ENCODE measurements at regions not wholly inside any gene's neighbourhood (a gene's known extent, or its start where the extent isn't known, plus 50 kb on each side); places are given as distances from the start of the nearest gene placed in this dataset.

- peaks cover 47 to 72% (median 55%) of the 10 kb centered on the region in 3 donors for H3K27me3 Mint-ChIP-seq (ENCODE audit: low read depth in 3 of 3)
- H3K4me1 Mint-ChIP-seq, result no peaks in the 10 kb centered on the region
- intact Hi-C loops (cut with micrococcal nuclease), result no loop called here
- H3K36me3 ChIP-seq (replicated peaks in 1 of 2; ENCODE audit: control insufficient read depth in 1 of 2, insufficient read depth in 2 of 2, low read length in 2 of 2), result no peaks in the 10 kb centered on the region
- H3K4me2 ChIP-seq (replicated peaks; ENCODE audit: extremely low read depth, low read length, poor library complexity, severe bottlenecking), result no peak overlapping the region
- peaks cover 29 to 48% of the 10 kb centered on the region in 2 donors for H3K27me3 ChIP-seq (ENCODE audit: control insufficient read depth in 2 of 2, insufficient read depth in 2 of 2, low read length in 2 of 2)
- H2AFZ ChIP-seq (ENCODE audit: insufficient read depth, low read depth, low read length, poor library complexity, severe bottlenecking), result no peak overlapping the region
- H3K27ac ChIP-seq (ENCODE audit: low read depth in 1 of 2, low read length in 2 of 2), result no peak overlapping the region
- H3K4me3 Mint-ChIP-seq, result peak overlapping the region in 1 of 2 donors; percentile 23
- H3K4me3 ChIP-seq (replicated peaks in 1 of 3; ENCODE audit: low read depth in 2 of 3, low read length in 3 of 3), result no peak overlapping the region
- WGBS (ENCODE audit: insufficient coverage), result 83% methylated on average over 6 of the region's 14 CpGs
- H3K9me3 Mint-ChIP-seq, result peaks cover 0 to 5% (median 0%) of the 10 kb centered on the region in 7 donors
- H3K9ac ChIP-seq (ENCODE audit: insufficient read depth, low read length, poor library complexity, severe bottlenecking), result no peak overlapping the region
- no peaks in the 10 kb centered on the region for H3K36me3 Mint-ChIP-seq
- DNase-seq, result no peak
- no peaks in the 10 kb centered on the region for H4K20me1 ChIP-seq (ENCODE audit: insufficient read depth, low read length)
- TF ChIP-seq CTCF (IDR thresholded peaks at IDR 0.05), result no peak
- H3K27ac Mint-ChIP-seq, result no peak overlapping the region
- H3K9me3 ChIP-seq (replicated peaks in 1 of 2; ENCODE audit: control insufficient read depth in 1 of 2, insufficient read depth in 1 of 2, low read length in 2 of 2), result peaks cover 0 to 5% of the 10 kb centered on the region in 2 donors
- H3K79me2 ChIP-seq (ENCODE audit: insufficient read depth, low read length), result no peaks in the 10 kb centered on the region
- no peaks in the 10 kb centered on the region for H3K4me1 ChIP-seq (ENCODE audit: control insufficient read depth in 1 of 2, insufficient read depth in 2 of 2, low read length in 2 of 2)
Measured at GRCh38 chr1:22349362-22350043, 102.1 kb upstream of the ZBTB40 start.

GRCh38 chr1:22350171-22350923 lies 101.3 kb upstream of the ZBTB40 start:
- Mint-ChIP-seq H3K27me3 (ENCODE audit: low read depth in 3 of 3) (peaks cover 46 to 71% (median 57%) of the 10 kb centered on the region in 3 donors), H3K36me3 (no peaks in the 10 kb centered on the region)
- WGBS (ENCODE audit: insufficient coverage), result 19% methylated on average over 14 of the region's 22 CpGs

More at GRCh38 chr1:22350171-22350923, 101.3 kb upstream of the ZBTB40 start:
- peak overlapping the region in 1 of 2 donors; percentile 67 for H3K4me3 Mint-ChIP-seq
- H3K4me3 ChIP-seq (replicated peaks in 1 of 3; ENCODE audit: low read depth in 2 of 3, low read length in 3 of 3), result no peak overlapping the region
- H3K9me3 Mint-ChIP-seq, result peaks cover 0 to 5% (median 0%) of the 10 kb centered on the region in 7 donors
- H2AFZ ChIP-seq (ENCODE audit: insufficient read depth, low read depth, low read length, poor library complexity, severe bottlenecking), result no peak overlapping the region
- DNase-seq, result no peak
- no peak overlapping the region for H3K27ac ChIP-seq (ENCODE audit: low read depth in 1 of 2, low read length in 2 of 2)
- no peak overlapping the region for H3K4me2 ChIP-seq (replicated peaks; ENCODE audit: extremely low read depth, low read length, poor library complexity, severe bottlenecking)
- no peak for TF ChIP-seq CTCF (IDR thresholded peaks at IDR 0.05)
- H3K79me2 ChIP-seq (ENCODE audit: insufficient read depth, low read length), result no peaks in the 10 kb centered on the region
- H4K20me1 ChIP-seq (ENCODE audit: insufficient read depth, low read length), result no peaks in the 10 kb centered on the region
- peaks cover 29 to 48% of the 10 kb centered on the region in 2 donors for H3K27me3 ChIP-seq (ENCODE audit: control insufficient read depth in 2 of 2, insufficient read depth in 2 of 2, low read length in 2 of 2)
- H3K36me3 ChIP-seq (replicated peaks in 1 of 2; ENCODE audit: control insufficient read depth in 1 of 2, insufficient read depth in 2 of 2, low read length in 2 of 2), result no peaks in the 10 kb centered on the region
- no peak overlapping the region for H3K9ac ChIP-seq (ENCODE audit: insufficient read depth, low read length, poor library complexity, severe bottlenecking)
- peaks cover 0 to 5% of the 10 kb centered on the region in 2 donors for H3K9me3 ChIP-seq (replicated peaks in 1 of 2; ENCODE audit: control insufficient read depth in 1 of 2, insufficient read depth in 1 of 2, low read length in 2 of 2)
- H3K4me1 ChIP-seq (ENCODE audit: control insufficient read depth in 1 of 2, insufficient read depth in 2 of 2, low read length in 2 of 2), result no peaks in the 10 kb centered on the region
- intact Hi-C loops (cut with micrococcal nuclease), result no loop called here
- no peaks in the 10 kb centered on the region for H3K4me1 Mint-ChIP-seq
- no peak overlapping the region for H3K27ac Mint-ChIP-seq

Measured in CD14-positive monocyte (primary cell).